ENCODE measurements at regions not wholly inside any gene's neighbourhood (a gene's known extent, or its start where the extent isn't known, plus 50 kb on each side); places are given as distances from the start of the nearest gene placed in this dataset.
"Not testable (repeated sequence)": the region's sequence is repeated elsewhere in the genome, so short reads cannot be mapped to it uniquely, and the experiment has no call there.

GRCh38 chr1:187847531-187847930 lies 1018.8 kb downstream of the PLA2G4A start:
- ChIA-PET POLR2A (ENCODE audit: unreplicated experiment) (no interaction called here), CTCF (interaction anchor here (0.7 kb wide), 1 partner anchor 1921 kb away, joined by 3 read pairs; no protein-coding TSS in a partner anchor)
- no peaks in the 10 kb centered on the region for H3K27me3 ChIP-seq (ENCODE audit: insufficient read depth, low read depth)
- BruUV-seq (replicated peaks): no TSS peak
- no peak overlapping the region for H3K4me3 ChIP-seq
- H3K27ac ChIP-seq: no peak overlapping the region
- H3K4me1 ChIP-seq (replicated peaks; ENCODE audit: insufficient read depth): no peaks in the 10 kb centered on the region
- H4K20me1 ChIP-seq (ENCODE audit: insufficient read depth): no peaks in the 10 kb centered on the region
- TF ChIP-seq EZH2 (IDR thresholded peaks at IDR 0.05; ENCODE audit: low read depth) (no peak), CTCF (conservative IDR thresholded peaks at IDR 0.05) (no peak)
- no peak overlapping the region for H2AFZ ChIP-seq
- no peak overlapping the region for H3K4me2 ChIP-seq
- no peaks in the 10 kb centered on the region for H3K9me3 ChIP-seq (ENCODE audit: insufficient read depth, low read depth)
- no peaks in the 10 kb centered on the region for H3F3A ChIP-seq (ENCODE audit: insufficient read depth, low read depth)
- intact Hi-C loops (cut with micrococcal nuclease; ENCODE audit: unreplicated experiment): no loop called here
- DNase-seq: no peak
- H3K36me3 ChIP-seq (ENCODE audit: low read depth): no peaks in the 10 kb centered on the region
- no peaks in the 10 kb centered on the region for H3K79me2 ChIP-seq (ENCODE audit: low read depth)
- no peaks in the 10 kb centered on the region for H3K9me2 ChIP-seq (ENCODE audit: insufficient read depth)

GRCh38 chr1:187848321-187848720 lies 1019.6 kb downstream of the PLA2G4A start:
- Histone ChIP-seq H3K36me3 (ENCODE audit: low read depth) (no peaks in the 10 kb centered on the region), H3K4me2 (no peak overlapping the region), H3K27me3 (ENCODE audit: insufficient read depth, low read depth) (no peaks in the 10 kb centered on the region), H3K4me1 (replicated peaks; ENCODE audit: insufficient read depth) (no peaks in the 10 kb centered on the region), H3F3A (ENCODE audit: insufficient read depth, low read depth) (no peaks in the 10 kb centered on the region), H3K9me3 (ENCODE audit: insufficient read depth, low read depth) (no peaks in the 10 kb centered on the region), H4K20me1 (ENCODE audit: insufficient read depth) (no peaks in the 10 kb centered on the region), H2AFZ (no peak overlapping the region), H3K9me2 (ENCODE audit: insufficient read depth) (no peaks in the 10 kb centered on the region), H3K27ac (no peak overlapping the region), H3K79me2 (ENCODE audit: low read depth) (no peaks in the 10 kb centered on the region), H3K4me3 (no peak overlapping the region)
- intact Hi-C loops (cut with micrococcal nuclease; ENCODE audit: unreplicated experiment): no loop called here
- no TSS peak for BruUV-seq (replicated peaks)
- TF ChIP-seq EZH2 (IDR thresholded peaks at IDR 0.05; ENCODE audit: low read depth) (no peak), CTCF (conservative IDR thresholded peaks at IDR 0.05) (no peak)
- CTCF ChIA-PET: no interaction called here
- no peak for DNase-seq
- POLR2A ChIA-PET (ENCODE audit: unreplicated experiment): no interaction called here

GRCh38 chr1:187850146-187850545 lies 1021.4 kb downstream of the PLA2G4A start:
- BruUV-seq (replicated peaks); H3K4me2 ChIP-seq; H3K4me3 ChIP-seq; H3K36me3 ChIP-seq (ENCODE audit: low read depth); H2AFZ ChIP-seq; DNase-seq; H3F3A ChIP-seq (ENCODE audit: insufficient read depth, low read depth); POLR2A ChIA-PET (ENCODE audit: unreplicated experiment); CTCF ChIA-PET; H3K9me3 ChIP-seq (ENCODE audit: insufficient read depth, low read depth); H3K27ac ChIP-seq; H3K27me3 ChIP-seq (ENCODE audit: insufficient read depth, low read depth); H3K4me1 ChIP-seq (replicated peaks; ENCODE audit: insufficient read depth); H4K20me1 ChIP-seq (ENCODE audit: insufficient read depth); H3K9me2 ChIP-seq (ENCODE audit: insufficient read depth); H3K79me2 ChIP-seq (ENCODE audit: low read depth); intact Hi-C loops (cut with micrococcal nuclease; ENCODE audit: unreplicated experiment): not testable (repeated sequence)

GRCh38 chr1:187853505-187853904 lies 1024.8 kb downstream of the PLA2G4A start:
- CTCF ChIA-PET: no interaction called here
- Histone ChIP-seq H3K4me3 (no peak overlapping the region), H3K36me3 (ENCODE audit: low read depth) (no peaks in the 10 kb centered on the region), H3K79me2 (ENCODE audit: low read depth) (no peaks in the 10 kb centered on the region), H3K27me3 (ENCODE audit: insufficient read depth, low read depth) (no peaks in the 10 kb centered on the region), H3K27ac (no peak overlapping the region), H3K4me1 (replicated peaks; ENCODE audit: insufficient read depth) (no peaks in the 10 kb centered on the region), H3K9me3 (ENCODE audit: insufficient read depth, low read depth) (no peaks in the 10 kb centered on the region), H3K9me2 (ENCODE audit: insufficient read depth) (no peaks in the 10 kb centered on the region), H3F3A (ENCODE audit: insufficient read depth, low read depth) (no peaks in the 10 kb centered on the region), H4K20me1 (ENCODE audit: insufficient read depth) (no peaks in the 10 kb centered on the region), H2AFZ (no peak overlapping the region), H3K4me2 (no peak overlapping the region)
- TF ChIP-seq CTCF (conservative IDR thresholded peaks at IDR 0.05) (no peak), EZH2 (IDR thresholded peaks at IDR 0.05; ENCODE audit: low read depth) (no peak)
- DNase-seq: no peak
- BruUV-seq (replicated peaks): no TSS peak
- intact Hi-C loops (cut with micrococcal nuclease; ENCODE audit: unreplicated experiment): no loop called here
- POLR2A ChIA-PET (ENCODE audit: unreplicated experiment): no interaction called here

All from PC-9 (cell line).